Erythroblast (primary cell): ENCODE measurements at regions not wholly inside any gene's neighbourhood (a gene's known extent, or its start where the extent isn't known, plus 50 kb on each side); places are given as distances from the start of the nearest gene placed in this dataset.
"Not testable (repeated sequence)": the region's sequence is repeated elsewhere in the genome, so short reads cannot be mapped to it uniquely, and the experiment has no call there.

Source experiments
- DNase-seq, 2 experiments: peaks; one replicate each; lab custom pipeline; 2025; lab: John Stamatoyannopoulos, UW
- GATA1 ChIP-seq: IDR thresholded peaks from 2 replicates; pipeline ENCODE4 v1.6.1; 2011; ENCODE audit warnings: low read depth, mild to moderate bottlenecking, control low read depth, low read length, moderate library complexity
- POLR2A ChIP-seq: IDR thresholded peaks from 2 replicates; pipeline ENCODE4 v1.6.1; 2011; ENCODE audit warnings: mild to moderate bottlenecking, low read length

DNA sequence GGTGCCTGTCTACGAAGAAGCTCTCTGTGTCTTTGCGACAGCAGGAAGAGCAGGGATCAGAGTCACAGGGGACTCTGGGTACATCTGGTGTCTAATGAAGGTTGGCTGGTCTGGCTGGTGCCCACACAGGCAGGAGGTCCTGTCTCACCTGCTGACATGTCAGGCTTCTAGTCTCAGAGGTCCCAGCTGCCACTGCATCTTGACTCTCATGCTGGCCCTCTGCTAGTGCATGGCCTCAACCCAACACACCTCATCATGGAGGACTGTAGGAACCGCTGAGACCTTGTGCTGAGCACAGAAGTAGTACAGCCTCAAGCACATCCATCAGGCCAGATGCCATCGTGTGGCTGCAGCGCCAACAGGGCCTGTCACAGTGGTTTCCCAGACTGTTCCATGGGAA is 206.1 kb upstream of the NR2F2 start:
- TF ChIP-seq GATA1 = no peak
- no peak for TF ChIP-seq POLR2A
- no peak for DNase-seq

GRCh38 chr15:96125721-96126415 is 204.6 kb upstream of the NR2F2 start:
- DNase-seq = peak in 1 of 2 experiments; percentile 0
- TF ChIP-seq POLR2A (no peak), GATA1 (no peak)

- TF ChIP-seq POLR2A (no peak), GATA1 (no peak)
- no peak for DNase-seq
Measured at GRCh38 chr15:96126859-96127258, 203.6 kb upstream of the NR2F2 start.

DNA sequence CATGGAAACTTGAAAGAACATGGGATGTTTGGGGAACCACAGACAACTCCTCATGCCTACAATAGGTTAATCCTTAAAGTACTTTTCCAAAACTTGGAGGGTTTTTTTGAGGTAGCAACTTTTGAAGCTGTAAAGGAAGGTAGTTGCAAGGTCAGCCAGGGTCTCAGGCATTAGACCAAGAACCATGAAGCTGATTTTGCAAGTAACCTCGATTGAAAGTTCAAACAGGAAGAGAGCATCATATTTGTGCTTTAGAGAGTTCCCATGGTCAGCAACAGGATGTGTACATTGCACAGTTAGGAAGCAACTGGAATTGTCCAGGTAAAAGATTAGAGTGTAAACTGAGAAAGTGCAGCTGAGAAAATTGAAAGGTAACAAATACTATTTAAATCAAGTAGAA is 199.8 kb upstream of the NR2F2 start:
- DNase-seq = no peak
- TF ChIP-seq GATA1 (no peak), POLR2A (no peak)

DNA sequence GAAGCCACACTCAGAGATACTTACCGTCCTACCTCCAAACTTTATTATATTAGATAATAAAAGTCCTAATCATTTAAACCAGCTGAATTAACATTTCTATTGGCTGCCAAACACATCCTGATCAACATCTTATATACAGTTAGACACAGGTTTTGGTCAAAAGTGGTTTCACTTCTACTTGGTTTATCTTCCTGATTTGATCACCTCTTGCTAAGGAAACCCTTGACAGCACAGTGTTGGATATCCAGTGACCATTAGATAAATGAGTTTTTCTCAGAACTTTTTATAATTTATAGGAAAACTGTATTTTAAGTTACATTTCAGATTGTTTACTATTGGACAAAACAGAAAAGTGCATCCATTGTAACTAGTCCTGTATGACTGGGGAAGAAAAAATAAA is 198.4 kb upstream of the NR2F2 start:
- TF ChIP-seq GATA1 (no peak), POLR2A (no peak)
- DNase-seq = no peak

- DNase-seq = no peak
- TF ChIP-seq POLR2A = no peak
- TF ChIP-seq GATA1 = no peak
Measured at GRCh38 chr15:96135166-96136093, 195.1 kb upstream of the NR2F2 start.

DNA sequence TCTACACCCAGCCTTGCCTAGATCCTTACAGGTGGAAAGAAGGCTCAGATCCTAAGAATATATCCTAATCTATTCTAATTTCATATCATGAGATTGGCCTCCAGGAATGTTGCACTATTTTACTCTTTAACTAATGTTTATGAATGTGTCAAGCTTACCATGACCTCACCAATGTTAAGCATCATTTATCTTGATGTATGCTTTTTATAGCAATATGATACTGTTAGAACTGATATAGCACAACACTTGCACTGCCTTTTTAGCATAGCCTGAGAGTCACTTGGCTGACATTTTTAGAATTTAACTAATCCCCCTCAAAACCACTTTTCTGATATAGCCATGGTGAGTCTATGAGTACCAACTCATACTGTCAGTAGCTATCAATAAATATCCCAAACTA is 191.5 kb upstream of the NR2F2 start:
- DNase-seq = no peak
- TF ChIP-seq GATA1 (no peak), POLR2A (no peak)

- DNase-seq = no peak
- TF ChIP-seq GATA1 (no peak), POLR2A (no peak)
Measured at GRCh38 chr15:96142498-96142897, 188.0 kb upstream of the NR2F2 start.

DNA sequence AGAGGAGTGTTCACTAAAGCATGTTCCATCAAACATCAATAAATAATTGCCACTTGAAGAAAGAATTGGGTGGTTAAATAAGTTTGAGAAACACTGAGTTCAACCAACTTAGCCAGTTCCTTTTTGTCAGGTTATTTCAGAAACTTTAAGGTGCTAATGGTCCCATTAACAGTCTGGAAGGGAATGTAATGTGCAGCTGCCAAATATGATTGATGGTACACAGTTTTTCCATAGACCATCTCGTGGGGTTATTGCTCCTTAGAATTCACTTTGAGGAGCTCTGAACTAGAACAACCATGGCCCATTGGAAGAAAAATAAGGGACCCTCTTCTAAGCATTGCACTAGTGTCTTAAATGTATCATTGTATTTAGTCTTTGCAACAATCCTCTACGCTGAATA is 185.8 kb upstream of the NR2F2 start:
- DNase-seq = no peak
- TF ChIP-seq GATA1 (no peak), POLR2A (no peak)

- DNase-seq = no peak
- TF ChIP-seq GATA1 (no peak), POLR2A (no peak)
Measured at GRCh38 chr15:96146726-96147125, 183.8 kb upstream of the NR2F2 start.

- TF ChIP-seq POLR2A (no peak), GATA1 (no peak)
- no peak for DNase-seq
Measured at GRCh38 chr15:96147267-96147666, 183.2 kb upstream of the NR2F2 start.

- DNase-seq = no peak
- TF ChIP-seq GATA1 (no peak), POLR2A (no peak)
Measured at GRCh38 chr15:96150254-96150653, 180.2 kb upstream of the NR2F2 start.

DNA sequence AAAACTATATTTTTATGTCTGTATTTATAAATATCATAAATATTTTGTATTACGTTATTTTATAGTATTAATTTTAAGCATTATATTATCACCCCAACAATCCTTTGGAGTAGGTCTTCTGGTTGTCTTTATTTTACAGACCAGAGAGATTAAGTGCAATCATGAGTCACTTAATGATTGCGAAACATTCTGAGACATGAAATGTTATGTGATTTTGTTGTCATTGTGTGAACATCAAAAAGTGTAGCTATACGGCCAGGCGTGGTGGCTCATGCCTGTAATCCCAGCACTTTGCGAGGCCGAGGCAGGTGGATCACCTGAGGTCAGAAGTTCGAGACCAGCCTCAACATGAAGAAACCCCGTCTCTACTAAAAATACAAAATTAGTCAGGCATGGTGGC is 178.8 kb upstream of the NR2F2 start:
- DNase-seq = not testable (repeated sequence)

- TF ChIP-seq GATA1 = no peak
- no peak for TF ChIP-seq POLR2A
- no peak for DNase-seq
Measured at GRCh38 chr15:96153929-96154328, 176.6 kb upstream of the NR2F2 start.

DNA sequence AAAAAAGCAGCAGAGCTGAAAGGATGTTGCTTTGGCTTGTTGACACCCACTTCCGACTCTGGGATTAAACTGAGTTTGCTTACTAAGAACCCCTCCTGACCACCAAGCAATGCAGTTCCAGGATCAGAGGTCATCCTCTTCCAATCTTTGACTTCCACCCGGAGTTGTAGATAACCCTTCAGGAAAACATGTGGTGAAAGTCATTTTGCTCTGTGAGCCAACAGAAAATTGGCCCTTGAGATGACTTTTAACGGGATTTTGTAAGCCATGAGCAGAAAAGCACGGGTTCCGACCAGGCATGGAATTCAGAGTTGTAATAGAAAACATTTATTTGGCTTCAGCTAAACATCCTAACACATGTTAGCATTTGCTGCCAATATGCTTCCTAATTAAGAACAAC is 171.6 kb upstream of the NR2F2 start:
- no peak for TF ChIP-seq GATA1
- no peak for TF ChIP-seq POLR2A
- no peak for DNase-seq
